ENCODE measurements at regions not wholly inside any gene's neighbourhood (a gene's known extent, or its start where the extent isn't known, plus 50 kb on each side); places are given as distances from the start of the nearest gene placed in this dataset.

GRCh38 chr14:49489341-49489740, 96.8 kb downstream of the RPS29 start:
- TF ChIP-seq EZH2 (IDR thresholded peaks at IDR 0.05; ENCODE audit: low read length, unreplicated experiment) (no peak), CTCF (conservative IDR thresholded peaks at IDR 0.05; ENCODE audit: low read depth, low read length) (no peak)
